ENCODE measurements at regions not wholly inside any gene's neighbourhood (a gene's known extent, or its start where the extent isn't known, plus 50 kb on each side); places are given as distances from the start of the nearest gene placed in this dataset.

- TF ChIP-seq GATA2 (IDR thresholded peaks at IDR 0.05; ENCODE audit: low read depth, low read length) (no peak), GATA3 (IDR thresholded peaks at IDR 0.05; ENCODE audit: low read depth, low read length) (no peak)
Observed at GRCh38 chr6:74115674-74116073, 419.7 kb downstream of the CD109 start.

Measured in SH-SY5Y (cell line).